ENCODE measurements at regions not wholly inside any gene's neighbourhood (a gene's known extent, or its start where the extent isn't known, plus 50 kb on each side); places are given as distances from the start of the nearest gene placed in this dataset.

- no peak for TF ChIP-seq CTCF (IDR thresholded peaks at IDR 0.05)
- no peak for TF ChIP-seq POLR2AphosphoS5 (IDR thresholded peaks at IDR 0.05)
Observed at GRCh38 chr1:234779160-234779538, 169.2 kb upstream of the IRF2BP2 start.

Data from transverse colon (tissue), 4 donors.